Panc1 (cell line): ENCODE measurements at regions not wholly inside any gene's neighbourhood (a gene's known extent, or its start where the extent isn't known, plus 50 kb on each side); places are given as distances from the start of the nearest gene placed in this dataset.

ENCODE experiments used
- CTCF ChIP-seq: fragments of 450-650 bp; IDR thresholded peaks from 2 replicates; pipeline ENCODE4 v1.5.1; 2017; ENCODE audit warnings: mild to moderate bottlenecking
- POLR2AphosphoS5 ChIP-seq: IDR thresholded peaks from 2 replicates; pipeline ENCODE4 v1.6.1; 2012; ENCODE audit warnings: mild to moderate bottlenecking, low read depth, low read length, moderate library complexity
- REST ChIP-seq, 2 experiments: IDR thresholded peaks; 2 replicates each; pipeline ENCODE4 v1.6.1; 2011 to 2012; ENCODE audit warnings: low read depth in 2 of 2, control low read depth in 1 of 2, low read length in 1 of 2, mild to moderate bottlenecking in 1 of 2, moderate library complexity in 1 of 2; ENCODE audit not compliant: insufficient read depth in 1 of 2
- SIN3A ChIP-seq: IDR thresholded peaks from 2 replicates; pipeline ENCODE4 v1.6.1; 2012; ENCODE audit warnings: low read depth, mild to moderate bottlenecking, low read length, moderate library complexity, borderline replicate concordance; ENCODE audit not compliant: insufficient read depth
- TCF7L2 ChIP-seq: IDR thresholded peaks from 2 replicates; pipeline ENCODE4 v1.6.1; 2011; ENCODE audit warnings: mild to moderate bottlenecking, low read depth, low read length, inconsistent platforms

GRCh38 chr4:105023668-105024055 is 123.0 kb upstream of the TET2 start:
- TF ChIP-seq CTCF (no peak), POLR2AphosphoS5 (no peak), TCF7L2 (no peak), REST (IDR thresholded peaks at IDR 0.05; ENCODE audit: insufficient read depth in 1 of 2, low read depth in 2 of 2, low read length in 1 of 2) (no peak), SIN3A (no peak)
